Heart left ventricle (tissue), 13 donors: ENCODE measurements at regions not wholly inside any gene's neighbourhood (a gene's known extent, or its start where the extent isn't known, plus 50 kb on each side); places are given as distances from the start of the nearest gene placed in this dataset.
"Not testable (repeated sequence)": the region's sequence is repeated elsewhere in the genome, so short reads cannot be mapped to it uniquely, and the experiment has no call there.

Experiments
- CTCF ChIP-seq, 12 donors: fragments of 200-600 bp; sonication (generic) in 4 of 12; IDR thresholded peaks; one replicate each; pipeline versions ENCODE4 v1.5.0 to v1.8.0; 2018 to 2022; ENCODE audit warnings: antibody characterized with exemption in 12 of 12, mild to moderate bottlenecking in 5 of 12
- POLR2A ChIP-seq, 2 donors: fragments of 450-650 bp; IDR thresholded peaks; one replicate each; pipeline ENCODE4 v1.6.1; 2017; ENCODE audit warnings: antibody characterized with exemption in 2 of 2, mild to moderate bottlenecking in 2 of 2, moderate library complexity in 2 of 2
- donor health status: ischemic (EF 13 %, LVEDD 7.1; RV severe dilation, severe dysfunction).
- donor health status: DM: no; HTN: yes; CAD: no.
- donor health status: DM: no; HTN: no; CAD: no.
- donor health status: ischemic (EF 25% LVEDD 6.9; RV normal size, moderate dysfunction).
- donor health status: ischemic (EF 25% LVEDD 5.7; RV mildly dilated, moderate dysfunction).
- donor health status: ischemic (EF 35%, LVEDD 5.7; RV mildly dilated, moderate dysfunction).
- donor health status: nonischemic (EF 11% LVEDD 7.7; RV severe dilation, severe dysfunction).
- donor health status: DM: yes; HTN: yes; CAD: no.
- donor health status: PGD.
- donor health status: ischemic (EF 29% LVEDD 5.4; RV normal size, mild dysfunction).
- donor health status: nonischemic (EF 23%, LVEDD 6.1; RV moderate dilation, normal function).

- not testable (repeated sequence) for TF ChIP-seq POLR2A, CTCF (IDR thresholded peaks at IDR 0.05)
Measured at GRCh38 chr20:58572428-58572763, 57.2 kb upstream of the APCDD1L start.
